Endothelial cell of umbilical vein (primary cell): ENCODE measurements at regions not wholly inside any gene's neighbourhood (a gene's known extent, or its start where the extent isn't known, plus 50 kb on each side); places are given as distances from the start of the nearest gene placed in this dataset.

ENCODE experiments used
- BruUV-seq: library from RNA; stranded (reverse); fragments of 400-500 nt; replicated peaks from 2 replicates; lab custom pipeline; 2021; lab: Mats Ljungman, UMichigan
- CTCF ChIA-PET: fragments of 300-600, 350-600 bp; sonication (Branson Sonifier 250); formaldehyde crosslinking; loops from one replicate; lab custom pipeline; 2021; ENCODE audit warnings: antibody characterized with exemption, inconsistent platforms; lab: Charles Lee
- POLR2A ChIA-PET: fragments of 300-600, 350-600 bp; sonication (Branson Sonifier 250); formaldehyde crosslinking; loops from one replicate; lab custom pipeline; 2021; ENCODE audit warnings: antibody characterized with exemption, inconsistent platforms; lab: Charles Lee
- DNase-seq: peaks from one replicate; pipeline ENCODE4 v3.0.0-alpha.2; 2011; ENCODE audit warnings: low read depth, low spot score
- FAIRE-seq: peaks from 2 replicates; lab custom pipeline; 2011; peaks lifted over from hg19 to GRCh38; lab: Jason Lieb, UNC
- H2AFZ ChIP-seq: 2 replicates; pipeline ENCODE4 v1.6.0; 2012; ENCODE audit warnings: low read depth, low read length, control low read depth, inconsistent platforms
- H3K27ac ChIP-seq: 2 replicates; pipeline ENCODE4 v1.5.1; 2011; ENCODE audit warnings: low read depth, mild to moderate bottlenecking, control low read depth, low read length, moderate library complexity; ENCODE audit not compliant: insufficient read depth
- H3K27me3 ChIP-seq, 2 experiments: 2 replicates each; pipeline versions ENCODE4 v1.6.0 to v1.6.1; 2011; ENCODE audit warnings: low read length in 2 of 2, mixed read lengths in 1 of 2; ENCODE audit not compliant: control insufficient read depth in 2 of 2, insufficient read depth in 2 of 2
- H3K36me3 ChIP-seq, 2 experiments: 2 replicates in 1 of 2; 3 replicates in 1 of 2; pipeline ENCODE4 v1.5.1; 2011; ENCODE audit warnings: low read length in 2 of 2, mild to moderate bottlenecking in 1 of 2, moderate library complexity in 1 of 2; ENCODE audit not compliant: control insufficient read depth in 2 of 2, insufficient read depth in 2 of 2; ENCODE audit errors: extremely low read depth in 1 of 2
- H3K4me1 ChIP-seq: 3 replicates; pipeline ENCODE4 v1.5.1; 2011; ENCODE audit warnings: mild to moderate bottlenecking, low read length; ENCODE audit not compliant: control insufficient read depth, insufficient read depth; ENCODE audit errors: extremely low read depth
- H3K4me2 ChIP-seq: 2 replicates; pipeline ENCODE4 v1.6.1; 2011; ENCODE audit warnings: low read length, control low read depth, mixed read lengths; ENCODE audit not compliant: insufficient read depth
- H3K4me3 ChIP-seq, 3 experiments: fragments of 200-600 bp in 1 of 3; sonication (generic), shearing (Covaris generic) in 1 of 3; replicated peaks in 1 of 3; 2 replicates each; pipeline ENCODE4 v1.5.1; 2011 to 2016; ENCODE audit warnings: control low read depth in 3 of 3, low read length in 3 of 3, mild to moderate bottlenecking in 2 of 3, inconsistent platforms in 1 of 3, low read depth in 1 of 3, moderate library complexity in 1 of 3; ENCODE audit not compliant: insufficient read depth in 1 of 3
- H3K79me2 ChIP-seq: 2 replicates; pipeline ENCODE4 v1.6.0; 2012; ENCODE audit warnings: low read length, inconsistent platforms; ENCODE audit not compliant: control insufficient read depth, insufficient read depth
- H3K9ac ChIP-seq: replicated peaks from 2 replicates; pipeline ENCODE3; 2011; ENCODE audit warnings: low read length, control low read depth; ENCODE audit not compliant: insufficient read depth; ENCODE audit errors: extremely low read depth
- H3K9me1 ChIP-seq: replicated peaks from 3 replicates; pipeline ENCODE4 v1.6.0; 2011; ENCODE audit warnings: mild to moderate bottlenecking, low read length; ENCODE audit not compliant: control insufficient read depth, insufficient read depth; ENCODE audit errors: extremely low read depth
- H3K9me3 ChIP-seq: replicated peaks from 2 replicates; pipeline ENCODE4 v1.5.1; 2012; ENCODE audit warnings: low read length, inconsistent platforms; ENCODE audit not compliant: control insufficient read depth, insufficient read depth
- H4K20me1 ChIP-seq: replicated peaks from 2 replicates; pipeline ENCODE3; 2011; ENCODE audit warnings: mild to moderate bottlenecking, low read length; ENCODE audit not compliant: control insufficient read depth, insufficient read depth; ENCODE audit errors: extremely low read depth
- CTCF ChIP-seq, 2 donors: IDR thresholded peaks; 1 replicate in 1 of 2; 2 replicates in 1 of 2; pipeline ENCODE4 v1.5.1; 2011; ENCODE audit warnings: low read length in 2 of 2, mild to moderate bottlenecking in 2 of 2, moderate library complexity in 2 of 2, control low read depth in 1 of 2, inconsistent platforms in 1 of 2, low read depth in 1 of 2; ENCODE audit not compliant: insufficient read depth in 1 of 2; ENCODE audit errors: extremely low read depth in 1 of 2
- EZH2 ChIP-seq: IDR thresholded peaks from 2 replicates; pipeline ENCODE4 v1.6.1; 2012; ENCODE audit warnings: borderline replicate concordance, low read depth, mild to moderate bottlenecking, moderate library complexity, low read length, inconsistent platforms; ENCODE audit not compliant: severe bottlenecking
- FOS ChIP-seq: IDR thresholded peaks from 2 replicates; pipeline ENCODE4 v1.6.1; 2011; ENCODE audit warnings: mild to moderate bottlenecking, low read length, moderate library complexity, borderline replicate concordance; ENCODE audit not compliant: insufficient read depth
- GATA2 ChIP-seq: IDR thresholded peaks from 2 replicates; pipeline ENCODE4 v1.7.0; 2011; ENCODE audit warnings: low read depth, mild to moderate bottlenecking, moderate library complexity, mixed read lengths, low read length; ENCODE audit not compliant: insufficient read length, insufficient read depth
- JUN ChIP-seq: IDR thresholded peaks from 2 replicates; pipeline ENCODE4 v1.6.1; 2011; ENCODE audit warnings: borderline replicate concordance, low read depth; ENCODE audit not compliant: insufficient read length, insufficient read depth
- MYC ChIP-seq: IDR thresholded peaks from one replicate; pipeline ENCODE4 v1.6.1; 2011; ENCODE audit warnings: mild to moderate bottlenecking, low read depth, low read length
- POLR2A ChIP-seq: IDR thresholded peaks from 2 replicates; pipeline ENCODE4 v1.6.1; 2012; ENCODE audit warnings: low read depth, mild to moderate bottlenecking, control low read depth, low read length
- POLR2AphosphoS5 ChIP-seq: IDR thresholded peaks from 2 replicates; pipeline ENCODE4 v1.6.1; 2012; ENCODE audit warnings: low read depth, mild to moderate bottlenecking, control low read depth, low read length, moderate library complexity; ENCODE audit not compliant: insufficient read depth
- dilution Hi-C: fragments of 300-500 bp; cut with MboI; formaldehyde crosslinking; loops from one replicate; pipeline ENCODE4 v1.15.0; 2019; ENCODE audit warnings: low sequenced_read_pairs; ENCODE audit not compliant: extremely low pct_ligation_motif_present
- intact Hi-C: fragments of 100-400 bp; cut with micrococcal nuclease; formaldehyde crosslinking; loops from one replicate; pipeline ENCODE4 v1.10.0; 2022
- TF ChIP-seq, protein P1 (sequence below): IDR thresholded peaks from 2 replicates; pipeline ENCODE4 v1.6.1; 2011; ENCODE audit not compliant: insufficient read depth, insufficient read length

DNA sequence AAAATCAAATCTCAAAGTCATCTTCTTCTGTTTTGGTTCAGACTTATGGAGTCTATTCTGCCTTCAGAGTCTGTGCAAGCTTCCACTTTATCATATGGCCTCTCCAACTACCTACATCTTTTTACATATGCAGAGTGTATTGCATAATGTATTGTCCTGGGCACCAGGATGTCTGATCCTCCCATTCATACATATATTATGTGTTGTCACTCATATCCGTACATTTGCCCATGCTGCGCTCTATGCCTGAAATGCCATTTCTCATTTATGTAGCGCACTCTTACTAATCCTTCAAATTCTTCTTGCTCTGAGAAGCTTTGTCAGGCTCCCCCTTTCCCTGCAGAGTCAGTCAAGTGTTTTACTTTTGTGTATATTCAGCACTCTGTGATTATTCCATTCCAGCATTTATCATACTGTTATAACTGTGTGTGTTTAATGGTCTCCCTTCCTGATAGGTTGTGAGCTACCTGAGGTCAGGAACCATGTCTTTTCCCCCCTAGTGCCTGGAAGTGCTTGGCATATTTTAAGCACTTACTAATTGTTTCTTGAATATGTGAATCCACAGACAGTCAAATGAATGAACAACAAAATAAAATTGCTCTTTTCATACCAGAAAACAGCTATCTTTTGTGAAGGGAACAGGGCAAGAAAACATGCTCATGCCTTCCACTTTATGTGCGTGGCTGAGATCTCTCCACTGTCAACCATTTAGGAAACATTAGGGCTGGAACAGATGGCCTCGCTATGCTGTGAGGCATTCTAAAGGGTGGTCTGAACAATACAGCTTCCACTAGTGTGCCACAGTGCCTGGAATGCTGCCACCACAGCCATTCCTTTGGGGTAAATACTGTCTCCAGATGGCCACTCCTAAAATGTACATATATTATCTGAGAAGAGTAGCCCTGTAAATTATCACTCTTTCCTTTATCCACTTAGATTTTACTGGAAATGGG, 81.8 kb downstream of the GLUD2 start:
- no TSS peak for BruUV-seq
- no peak overlapping the region for H3K27ac ChIP-seq
- CTCF ChIA-PET: no interaction called here

More for the DNA sequence above, 81.8 kb downstream of the GLUD2 start:
- no peaks in the 10 kb centered on the region for H3K36me3 ChIP-seq
- no peaks in the 10 kb centered on the region for H3K79me2 ChIP-seq
- intact Hi-C loops: no loop called here
- no peak overlapping the region for H2AFZ ChIP-seq
- no peaks in the 10 kb centered on the region for H4K20me1 ChIP-seq
- TF ChIP-seq, protein P1, sequence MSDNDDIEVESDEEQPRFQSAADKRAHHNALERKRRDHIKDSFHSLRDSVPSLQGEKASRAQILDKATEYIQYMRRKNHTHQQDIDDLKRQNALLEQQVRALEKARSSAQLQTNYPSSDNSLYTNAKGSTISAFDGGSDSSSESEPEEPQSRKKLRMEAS: no peak
- TF ChIP-seq MYC: no peak
- no peak for TF ChIP-seq GATA2
- TF ChIP-seq EZH2: no peak
- TF ChIP-seq POLR2AphosphoS5: no peak
- TF ChIP-seq POLR2A: no peak
- no peak for TF ChIP-seq FOS
- no peak for TF ChIP-seq JUN
- TF ChIP-seq CTCF (IDR thresholded peaks at IDR 0.05; ENCODE audit: extremely low read depth in 1 of 2, insufficient read depth in 1 of 2, low read depth in 1 of 2, low read length in 2 of 2): no peak
- no peak overlapping the region for H3K9ac ChIP-seq
- DNase-seq: no peak
- H3K9me1 ChIP-seq: no peaks in the 10 kb centered on the region
- H3K27me3 ChIP-seq: no peaks in the 10 kb centered on the region
- no peaks in the 10 kb centered on the region for H3K4me1 ChIP-seq
- no peak for FAIRE-seq
- H3K4me3 ChIP-seq: no peak overlapping the region
- no peak overlapping the region for H3K4me2 ChIP-seq
- H3K9me3 ChIP-seq: no peaks in the 10 kb centered on the region
- dilution Hi-C loops: no loop called here
- POLR2A ChIA-PET: no interaction called here
